ENCODE measurements at regions not wholly inside any gene's neighbourhood (a gene's known extent, or its start where the extent isn't known, plus 50 kb on each side); places are given as distances from the start of the nearest gene placed in this dataset.

GRCh38 chr2:140154271-140154670, 1374.1 kb upstream of the NXPH2 start:
- no peak for DNase-seq (ENCODE audit: low read depth)
- no peak overlapping the region for H3K4me3 ChIP-seq (ENCODE audit: low read length)
- TF ChIP-seq, protein P1, sequence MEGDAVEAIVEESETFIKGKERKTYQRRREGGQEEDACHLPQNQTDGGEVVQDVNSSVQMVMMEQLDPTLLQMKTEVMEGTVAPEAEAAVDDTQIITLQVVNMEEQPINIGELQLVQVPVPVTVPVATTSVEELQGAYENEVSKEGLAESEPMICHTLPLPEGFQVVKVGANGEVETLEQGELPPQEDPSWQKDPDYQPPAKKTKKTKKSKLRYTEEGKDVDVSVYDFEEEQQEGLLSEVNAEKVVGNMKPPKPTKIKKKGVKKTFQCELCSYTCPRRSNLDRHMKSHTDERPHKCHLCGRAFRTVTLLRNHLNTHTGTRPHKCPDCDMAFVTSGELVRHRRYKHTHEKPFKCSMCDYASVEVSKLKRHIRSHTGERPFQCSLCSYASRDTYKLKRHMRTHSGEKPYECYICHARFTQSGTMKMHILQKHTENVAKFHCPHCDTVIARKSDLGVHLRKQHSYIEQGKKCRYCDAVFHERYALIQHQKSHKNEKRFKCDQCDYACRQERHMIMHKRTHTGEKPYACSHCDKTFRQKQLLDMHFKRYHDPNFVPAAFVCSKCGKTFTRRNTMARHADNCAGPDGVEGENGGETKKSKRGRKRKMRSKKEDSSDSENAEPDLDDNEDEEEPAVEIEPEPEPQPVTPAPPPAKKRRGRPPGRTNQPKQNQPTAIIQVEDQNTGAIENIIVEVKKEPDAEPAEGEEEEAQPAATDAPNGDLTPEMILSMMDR (conservative IDR thresholded peaks at IDR 0.05; ENCODE audit: low read depth, low read length): no peak

- TF ChIP-seq, protein P1 (conservative IDR thresholded peaks at IDR 0.05; ENCODE audit: low read depth, low read length): no peak
- H3K4me3 ChIP-seq (ENCODE audit: low read length): no peak overlapping the region
- DNase-seq (ENCODE audit: low read depth): no peak
Measured at GRCh38 chr2:140144611-140145010, 1364.4 kb upstream of the NXPH2 start.

DNA sequence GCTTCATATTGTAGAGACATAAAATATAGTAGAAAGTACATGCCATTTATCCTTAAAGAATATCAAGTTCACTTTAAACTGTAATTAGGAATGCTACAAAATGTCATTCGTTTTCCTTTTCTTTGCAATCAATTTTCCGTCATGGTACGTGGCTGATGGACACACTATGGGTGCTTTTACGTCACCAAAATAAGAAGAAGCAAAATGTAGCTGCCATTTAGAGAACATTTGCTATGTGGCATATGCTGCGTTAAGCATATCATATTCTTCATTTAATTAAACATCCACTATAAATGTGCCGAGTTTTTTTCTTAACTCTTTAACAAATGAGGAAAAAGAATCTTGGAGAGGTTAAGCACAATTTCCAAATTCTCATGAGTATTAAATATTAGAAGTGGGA, 1358.5 kb upstream of the NXPH2 start:
- no peak for DNase-seq (ENCODE audit: low read depth)
- H3K4me3 ChIP-seq (ENCODE audit: low read length): no peak overlapping the region
- TF ChIP-seq, protein P1 (conservative IDR thresholded peaks at IDR 0.05; ENCODE audit: low read depth, low read length): no peak

DNA sequence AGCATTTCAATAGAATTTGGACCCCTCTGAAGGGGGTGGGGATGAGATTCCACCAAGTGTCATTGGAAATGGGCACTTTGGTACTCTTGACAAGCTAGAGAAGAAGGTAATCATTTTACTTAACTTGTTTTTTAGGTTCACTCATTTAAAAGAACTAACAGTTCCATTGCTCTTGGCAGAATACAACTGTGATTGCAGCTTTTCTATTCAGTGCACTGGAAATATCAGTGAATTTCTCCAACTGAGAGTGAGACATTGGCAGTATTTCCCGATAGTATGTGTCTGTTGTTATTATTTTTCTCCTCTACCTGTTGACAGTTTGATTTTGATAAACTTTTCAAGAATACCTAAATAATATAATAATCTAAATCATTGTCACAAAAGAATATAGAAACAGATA, 1356.7 kb upstream of the NXPH2 start:
- no peak overlapping the region for H3K4me3 ChIP-seq (ENCODE audit: low read length)
- no peak for DNase-seq (ENCODE audit: low read depth)
- TF ChIP-seq, protein P1 (conservative IDR thresholded peaks at IDR 0.05; ENCODE audit: low read depth, low read length): no peak

DNA sequence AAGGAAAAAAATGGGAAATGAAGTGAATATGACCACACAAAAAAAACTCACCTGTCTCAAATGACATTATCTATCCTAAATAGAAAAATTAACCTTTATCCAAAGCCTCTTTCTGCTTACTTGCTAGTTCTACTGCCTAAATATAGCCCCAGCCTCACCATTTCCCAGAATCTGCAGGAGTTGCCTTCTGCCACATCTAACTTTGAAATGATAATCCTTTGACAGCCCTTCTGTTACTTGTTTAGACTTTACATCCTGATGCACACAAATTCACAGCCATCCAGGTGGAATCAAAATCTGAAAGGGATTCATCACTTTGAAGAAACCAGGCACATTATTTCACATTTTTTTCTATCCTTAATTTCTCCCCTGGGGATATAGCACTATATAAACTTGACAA, 1356.2 kb upstream of the NXPH2 start:
- no peak overlapping the region for H3K4me3 ChIP-seq (ENCODE audit: low read length)
- TF ChIP-seq, protein P1 (conservative IDR thresholded peaks at IDR 0.05; ENCODE audit: low read depth, low read length): no peak
- DNase-seq (ENCODE audit: low read depth): no peak

- TF ChIP-seq, protein P1 (conservative IDR thresholded peaks at IDR 0.05; ENCODE audit: low read depth, low read length): no peak
- DNase-seq (ENCODE audit: low read depth): no peak
- no peak overlapping the region for H3K4me3 ChIP-seq (ENCODE audit: low read length)
Measured at GRCh38 chr2:140128909-140129308, 1348.7 kb upstream of the NXPH2 start.

DNA sequence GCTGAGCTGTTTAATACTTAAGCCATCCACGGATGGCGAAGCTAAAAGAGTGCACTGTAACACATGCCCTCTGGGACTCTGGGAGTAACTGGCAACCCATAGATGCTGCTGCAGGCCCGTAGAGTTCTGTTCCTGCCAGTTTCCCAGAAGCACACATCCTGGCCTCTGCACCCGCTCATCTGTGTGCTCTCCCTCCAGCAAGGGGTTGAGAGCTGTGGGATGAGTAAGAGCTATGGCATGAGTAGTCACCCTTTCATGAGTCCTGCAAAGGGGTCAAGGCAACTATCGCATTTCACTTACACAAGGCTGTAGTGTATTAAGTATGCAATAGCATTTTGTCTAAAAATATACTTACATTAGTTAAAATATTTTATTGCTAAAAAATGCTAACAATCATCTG, 1341.8 kb upstream of the NXPH2 start:
- no peak for DNase-seq (ENCODE audit: low read depth)
- TF ChIP-seq, protein P1 (conservative IDR thresholded peaks at IDR 0.05; ENCODE audit: low read depth, low read length): no peak
- no peak overlapping the region for H3K4me3 ChIP-seq (ENCODE audit: low read length)

All from retinal pigment epithelial cell (primary cell).